Left forelimb (tissue), 1 donor: ENCODE measurements at regions not wholly inside any gene's neighbourhood (a gene's known extent, or its start where the extent isn't known, plus 50 kb on each side); places are given as distances from the start of the nearest gene placed in this dataset.
"Not testable (repeated sequence)": the region's sequence is repeated elsewhere in the genome, so short reads cannot be mapped to it uniquely, and the experiment has no call there.

Source experiments
- DNase-seq: peaks from one replicate; pipeline ENCODE4 v3.0.0-alpha.2; 2018; ENCODE audit warnings: low spot score

GRCh38 chr1:94672934-94673333 lies 131.4 kb upstream of the F3 start:
- DNase-seq: no peak

- DNase-seq: no peak
These were observed 130.4 kb upstream of the F3 start for GRCh38 chr1:94672001-94672400.

DNA sequence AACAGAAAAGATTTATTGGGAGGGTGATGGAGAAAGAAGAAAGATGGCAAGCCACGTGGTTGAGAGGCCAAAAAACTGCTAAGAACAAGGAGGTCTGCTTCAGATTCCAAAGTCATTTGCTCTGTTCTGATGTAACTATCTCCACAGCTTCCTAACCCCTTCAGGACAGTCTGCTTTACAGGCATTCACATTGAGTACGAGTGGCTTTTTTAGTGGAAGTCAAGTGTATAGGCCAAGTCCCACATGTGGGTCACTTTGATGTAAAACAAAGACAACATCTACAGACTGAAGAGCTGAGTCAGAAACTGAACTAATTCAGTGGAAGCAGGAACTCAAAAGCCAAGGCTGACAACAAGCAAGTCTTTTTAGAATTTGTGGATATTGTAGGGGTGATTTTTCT lies 128.7 kb upstream of the F3 start:
- no peak for DNase-seq

- no peak for DNase-seq
These were observed 127.6 kb upstream of the F3 start for GRCh38 chr1:94669198-94669597.

DNA sequence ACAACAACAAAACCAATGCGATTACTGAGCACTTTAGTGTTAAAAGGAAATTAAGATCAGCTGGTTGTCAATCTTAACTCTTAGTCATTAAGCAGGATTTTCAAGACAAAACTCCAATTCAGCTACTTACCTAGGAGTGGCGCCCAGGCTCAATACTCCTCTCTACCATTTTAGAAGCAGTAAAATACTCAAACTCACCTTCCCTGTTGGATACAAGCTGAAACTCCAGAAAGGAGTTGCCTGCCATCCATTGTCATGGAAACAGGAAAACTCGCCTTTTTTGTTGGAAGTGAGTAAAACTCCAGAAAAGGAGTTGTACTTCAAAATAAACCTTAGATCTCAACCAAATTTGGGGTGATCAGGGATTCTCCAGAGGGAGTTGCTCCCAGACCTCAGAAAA lies 127.0 kb upstream of the F3 start:
- DNase-seq: no peak

DNA sequence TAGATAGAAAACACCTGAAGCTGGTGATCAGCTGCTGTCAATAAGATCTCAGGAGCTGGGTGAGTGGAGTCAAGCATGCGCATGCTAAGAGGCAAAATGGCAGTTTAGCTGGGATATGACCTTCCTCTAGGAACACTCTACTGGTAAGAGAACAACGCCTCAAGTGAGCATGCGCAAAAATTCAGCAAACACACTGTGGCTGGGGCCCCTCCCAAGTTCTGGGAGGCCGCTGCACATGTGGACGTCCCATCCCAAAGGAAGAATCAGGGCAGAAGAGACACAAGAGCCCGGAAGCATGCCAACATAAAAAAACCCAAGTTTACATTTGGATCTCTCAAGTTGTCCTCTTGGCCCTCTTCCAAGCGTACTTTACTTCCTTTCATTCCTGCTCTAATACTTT lies 126.3 kb upstream of the F3 start:
- no peak for DNase-seq

GRCh38 chr1:94666797-94667196 lies 125.2 kb upstream of the F3 start:
- DNase-seq: no peak

GRCh38 chr1:94661431-94661932 lies 119.9 kb upstream of the F3 start:
- DNase-seq: no peak

- no peak for DNase-seq
These were observed 119.4 kb upstream of the F3 start for GRCh38 chr1:94660994-94661393.

DNA sequence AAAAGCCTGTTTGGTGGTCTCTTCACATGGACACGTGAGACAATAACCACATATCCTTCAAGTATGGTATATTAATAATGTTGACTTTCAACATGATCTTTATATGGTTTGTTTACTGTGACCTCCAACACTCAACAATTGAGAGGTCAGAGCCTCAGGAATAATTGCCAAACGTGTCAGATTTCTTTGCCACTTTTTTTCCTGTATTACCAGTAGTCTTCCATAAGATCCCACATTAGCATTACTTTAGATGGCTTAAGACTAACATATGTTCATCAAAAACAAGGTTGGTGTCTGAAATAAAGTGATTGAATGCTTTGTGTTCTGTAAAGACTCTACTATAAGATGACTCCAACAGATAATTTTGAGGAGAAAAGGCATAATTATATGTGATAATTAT lies 118.7 kb upstream of the F3 start:
- DNase-seq: no peak

DNA sequence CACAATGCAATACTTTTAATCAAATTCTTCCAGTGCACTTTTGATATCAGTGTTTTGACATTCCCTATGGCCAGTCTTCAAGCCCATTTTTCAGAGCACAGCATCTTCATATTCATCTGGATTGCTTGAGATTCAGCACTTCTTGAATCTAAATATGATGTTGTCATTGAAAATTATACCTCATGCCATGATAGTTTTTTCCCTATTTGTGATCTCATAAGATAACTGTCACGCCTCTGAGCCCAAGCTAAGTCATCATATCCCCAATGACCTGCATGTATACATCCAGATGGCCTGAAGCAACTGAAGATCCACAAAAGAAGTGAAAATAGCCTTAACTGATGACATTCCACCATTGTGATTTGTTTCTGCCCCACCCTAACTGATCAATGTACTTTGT lies 117.6 kb upstream of the F3 start:
- DNase-seq: not testable (repeated sequence)

DNA sequence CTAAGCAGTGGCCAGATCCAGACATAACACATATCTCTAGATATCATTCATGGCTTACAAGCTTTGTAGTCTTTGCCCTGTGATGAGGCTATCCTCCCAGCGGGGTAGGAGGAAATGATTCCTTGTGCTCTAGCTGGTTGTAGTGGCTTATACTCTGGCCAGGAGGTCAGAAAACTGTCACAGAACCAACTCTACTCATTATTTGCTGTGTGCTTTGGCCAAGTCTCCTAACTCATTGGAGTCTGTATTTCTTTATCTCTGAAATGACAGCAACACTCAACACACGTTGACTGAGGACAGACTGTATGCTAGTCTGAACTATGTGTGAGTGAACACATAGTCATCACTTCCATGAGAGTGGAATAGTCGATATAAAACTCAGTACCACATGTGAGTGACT lies 116.7 kb upstream of the F3 start:
- no peak for DNase-seq

- not testable (repeated sequence) for DNase-seq
These were observed 116.2 kb upstream of the F3 start for GRCh38 chr1:94657776-94658175.

DNA sequence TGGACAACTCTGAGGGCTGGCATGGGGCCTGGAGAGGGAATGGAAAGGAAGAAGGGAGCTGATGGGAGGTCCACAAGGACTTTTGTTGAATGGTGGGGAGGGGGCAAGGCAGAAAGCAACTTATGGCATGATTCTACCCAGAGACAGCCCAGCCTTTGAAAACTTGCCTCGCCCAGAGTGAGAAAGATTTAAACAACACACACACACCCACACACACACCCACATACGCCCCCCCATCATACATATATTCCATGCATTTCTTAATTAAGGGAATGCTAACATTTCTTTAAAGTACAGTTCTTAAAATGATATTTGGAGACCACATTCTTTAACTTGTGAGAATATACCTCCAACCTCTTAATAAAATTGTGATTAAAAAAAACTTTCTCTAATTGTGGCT lies 115.4 kb upstream of the F3 start:
- no peak for DNase-seq

GRCh38 chr1:94654919-94655318 lies 113.4 kb upstream of the F3 start:
- no peak for DNase-seq

- DNase-seq: no peak
These were observed 112.9 kb upstream of the F3 start for GRCh38 chr1:94654459-94654858.

DNA sequence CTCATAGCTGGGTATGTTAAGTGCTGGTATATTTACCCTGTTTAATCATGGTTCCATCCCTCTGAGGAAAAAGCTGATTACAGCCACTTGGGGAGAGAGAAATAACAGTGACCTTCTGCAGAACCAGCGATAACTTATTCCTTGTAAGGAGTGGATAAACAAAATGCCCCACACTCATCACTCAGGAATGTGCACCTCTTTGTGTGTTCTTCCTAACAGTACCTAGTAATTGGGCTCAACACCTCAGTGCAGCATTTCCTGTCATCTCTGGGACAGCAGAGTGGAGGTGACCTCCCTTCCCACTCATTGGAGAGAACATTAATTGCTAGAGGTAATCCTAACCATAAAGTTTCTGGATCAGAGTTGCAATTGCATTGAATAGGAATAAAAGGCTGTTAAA lies 112.5 kb upstream of the F3 start:
- no peak for DNase-seq

- DNase-seq: no peak
These were observed 111.9 kb upstream of the F3 start for GRCh38 chr1:94653454-94653853.

DNA sequence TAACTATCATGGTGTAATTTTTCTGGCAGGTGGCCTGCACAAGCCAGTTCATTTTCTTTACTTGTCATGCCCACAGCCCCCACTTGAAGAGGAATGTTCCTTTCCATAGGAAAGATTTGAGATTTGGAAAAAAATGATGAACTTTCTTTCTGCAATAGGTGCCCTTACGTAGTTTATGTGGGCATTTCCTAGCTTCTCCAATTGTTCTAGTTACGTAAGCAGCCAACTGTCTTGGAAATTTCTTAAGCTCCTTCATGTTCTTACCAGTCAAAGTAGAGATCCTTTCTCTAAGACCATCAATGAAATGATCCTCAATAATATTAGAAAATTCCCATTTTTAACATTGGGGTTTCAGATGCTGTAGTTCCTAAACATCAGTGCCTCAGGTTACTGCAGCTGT lies 109.5 kb upstream of the F3 start:
- DNase-seq: no peak

DNA sequence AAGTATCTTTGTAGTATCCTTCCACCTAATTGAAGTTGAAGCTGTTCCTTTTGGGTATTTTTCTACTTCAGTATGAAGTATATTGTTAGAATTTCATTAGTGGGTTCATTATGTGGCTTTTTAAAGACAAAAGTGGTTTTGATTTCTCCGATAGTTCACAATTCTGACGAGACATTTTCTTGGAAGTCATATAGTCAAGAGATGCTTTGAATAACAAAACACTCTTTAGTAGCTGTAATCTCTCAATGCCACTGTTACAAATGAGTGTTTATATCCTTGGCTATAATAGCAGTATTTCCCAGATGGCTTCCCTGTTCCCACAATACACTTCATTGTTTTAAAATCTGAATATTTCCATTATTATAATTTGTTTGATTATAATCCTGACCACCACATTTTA lies 108.7 kb upstream of the F3 start:
- DNase-seq: no peak

- no peak for DNase-seq
These were observed 106.9 kb upstream of the F3 start for GRCh38 chr1:94648225-94649007.

- DNase-seq: no peak
These were observed 105.4 kb upstream of the F3 start for GRCh38 chr1:94646786-94647555.

GRCh38 chr1:94646141-94646643 lies 104.6 kb upstream of the F3 start:
- no peak for DNase-seq
